Loucy (cell line): ENCODE measurements at regions not wholly inside any gene's neighbourhood (a gene's known extent, or its start where the extent isn't known, plus 50 kb on each side); places are given as distances from the start of the nearest gene placed in this dataset.

ENCODE experiments used
- CTCF ChIP-seq: fragments of 200-600 bp; sonication (generic); conservative IDR thresholded peaks from 2 replicates; pipeline ENCODE4 v1.5.1; 2014; ENCODE audit warnings: mild to moderate bottlenecking, antibody characterized with exemption, low read length
- EZH2phosphoT487 ChIP-seq: fragments of 200-600 bp; IDR thresholded peaks from 2 replicates; pipeline ENCODE4 v1.6.1; 2018; ENCODE audit warnings: antibody characterized with exemption, mild to moderate bottlenecking, moderate library complexity, borderline replicate concordance

DNA sequence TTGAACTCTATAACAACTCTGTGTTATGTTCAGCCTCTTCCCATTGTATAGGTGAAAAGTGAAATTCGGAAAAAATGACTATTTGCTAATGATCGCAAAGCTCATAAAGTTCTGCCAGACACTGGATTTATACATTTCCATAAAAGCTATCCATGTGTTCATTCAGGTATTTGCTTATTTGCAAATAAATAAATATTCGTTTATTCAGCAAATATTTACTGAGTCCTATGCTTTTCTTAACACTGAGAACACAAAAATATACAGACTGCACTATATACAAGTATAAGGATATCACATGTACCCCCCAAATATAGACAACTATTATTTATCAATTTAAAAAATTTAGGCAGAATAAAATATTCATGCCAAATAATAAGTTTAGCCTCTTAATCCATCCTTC is 63.2 kb upstream of the ATP8B1 start:
- TF ChIP-seq CTCF = no peak
- TF ChIP-seq EZH2phosphoT487 = no peak
